Neutrophil (primary cell): ENCODE measurements at regions not wholly inside any gene's neighbourhood (a gene's known extent, or its start where the extent isn't known, plus 50 kb on each side); places are given as distances from the start of the nearest gene placed in this dataset.

Experiments
- H3K27ac ChIP-seq: fragments of 200-600 bp; sonication (generic); 2 replicates; pipeline ENCODE4 v1.5.1; 2016; ENCODE audit warnings: mild to moderate bottlenecking, moderate library complexity
- H3K27me3 ChIP-seq: fragments of 200-600 bp; sonication (generic); 2 replicates; pipeline ENCODE4 v1.6.0; 2016; ENCODE audit warnings: mild to moderate bottlenecking
- H3K36me3 ChIP-seq: fragments of 200-600 bp; sonication (generic); 2 replicates; pipeline ENCODE4 v1.5.1; 2017
- H3K4me1 ChIP-seq, 2 experiments: fragments of 200-600 bp in 1 of 2; sonication (generic) in 1 of 2; 1 replicate in 1 of 2; 2 replicates in 1 of 2; pipeline versions ENCODE4 v1.5.1 to v1.6.1; 2013 to 2016; ENCODE audit warnings: low read depth in 1 of 2, low read length in 1 of 2, mild to moderate bottlenecking in 1 of 2, moderate library complexity in 1 of 2; ENCODE audit not compliant: control insufficient read depth in 1 of 2, insufficient read depth in 1 of 2
- H3K4me3 ChIP-seq, 2 experiments: fragments of 200-600 bp in 1 of 2; sonication (generic) in 1 of 2; 1 replicate in 1 of 2; 2 replicates in 1 of 2; pipeline ENCODE4 v1.5.1; 2013 to 2016; ENCODE audit warnings: low read depth in 1 of 2, low read length in 1 of 2, mild to moderate bottlenecking in 1 of 2, moderate library complexity in 1 of 2
- H3K9me3 ChIP-seq: fragments of 200-600 bp; sonication (generic); 2 replicates; pipeline ENCODE4 v1.5.1; 2016
- CTCF ChIP-seq: fragments of 200-600 bp; sonication (generic); IDR thresholded peaks from 2 replicates; pipeline ENCODE4 v1.5.1; 2016; ENCODE audit warnings: antibody characterized with exemption

GRCh38 chr13:78784014-78784750 lies 125.2 kb upstream of the OBI1 start:
- Histone ChIP-seq H3K4me1 (no peaks in the 10 kb centered on the region), H3K36me3 (no peaks in the 10 kb centered on the region), H3K27me3 (peaks cover 24% of the 10 kb centered on the region), H3K27ac (no peak overlapping the region), H3K9me3 (no peaks in the 10 kb centered on the region), H3K4me3 (no peak overlapping the region)
- TF ChIP-seq CTCF = no peak

DNA sequence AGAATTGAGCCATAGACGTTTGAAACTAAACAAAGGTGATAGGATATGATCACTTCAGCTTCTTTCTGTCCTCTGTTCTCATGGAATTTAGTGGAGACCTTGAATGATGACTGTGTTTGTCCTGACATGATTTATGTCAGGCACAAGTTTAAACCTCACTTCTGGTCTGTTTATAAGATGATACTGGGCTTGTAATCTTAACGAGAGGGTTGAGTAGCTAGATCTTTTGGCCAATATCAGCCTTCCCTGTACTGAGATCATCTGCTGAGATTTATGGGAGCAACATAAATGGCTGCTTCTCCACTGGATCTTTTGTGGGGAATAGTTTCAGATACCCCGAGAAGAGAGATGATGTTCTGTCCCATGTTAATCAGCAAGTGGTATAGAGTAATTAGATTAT lies 121.8 kb upstream of the OBI1 start:
- H3K36me3 ChIP-seq = no peaks in the 10 kb centered on the region
- no peak for TF ChIP-seq CTCF
- no peaks in the 10 kb centered on the region for H3K9me3 ChIP-seq
- no peaks in the 10 kb centered on the region for H3K4me1 ChIP-seq
- no peak overlapping the region for H3K4me3 ChIP-seq
- no peak overlapping the region for H3K27ac ChIP-seq
- peaks cover 31% of the 10 kb centered on the region for H3K27me3 ChIP-seq

- H3K27ac ChIP-seq = no peak overlapping the region
- peaks cover 26% of the 10 kb centered on the region for H3K27me3 ChIP-seq
- H3K4me3 ChIP-seq = no peak overlapping the region
- H3K36me3 ChIP-seq = no peaks in the 10 kb centered on the region
- H3K9me3 ChIP-seq = no peaks in the 10 kb centered on the region
- no peaks in the 10 kb centered on the region for H3K4me1 ChIP-seq
- no peak for TF ChIP-seq CTCF
These were observed 120.7 kb upstream of the OBI1 start for GRCh38 chr13:78779608-78780007.

GRCh38 chr13:78777976-78778375 lies 119.0 kb upstream of the OBI1 start:
- Histone ChIP-seq H3K4me1 (no peaks in the 10 kb centered on the region), H3K36me3 (no peaks in the 10 kb centered on the region), H3K27me3 (peaks cover 26% of the 10 kb centered on the region), H3K9me3 (no peaks in the 10 kb centered on the region), H3K27ac (no peak overlapping the region), H3K4me3 (no peak overlapping the region)
- no peak for TF ChIP-seq CTCF

DNA sequence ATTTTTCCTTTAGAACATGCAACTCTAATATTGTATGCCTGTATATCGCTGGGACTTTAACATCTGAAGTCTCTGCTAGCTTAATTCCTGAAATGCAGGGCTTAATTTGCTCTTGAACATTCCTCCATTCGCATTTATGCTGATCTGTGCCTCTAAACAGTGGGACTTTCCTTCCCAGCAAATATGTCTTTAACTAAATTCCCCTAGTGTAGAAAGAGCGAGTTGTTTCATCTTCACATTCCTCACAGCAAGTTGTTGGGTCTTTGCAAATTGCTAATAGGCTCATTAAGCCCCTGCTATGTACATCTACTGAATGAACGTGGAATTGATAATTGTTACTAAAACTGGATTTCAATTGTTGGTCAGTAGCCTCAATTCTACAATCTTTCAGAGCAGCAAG lies 118.4 kb upstream of the OBI1 start:
- H3K27ac ChIP-seq = no peak overlapping the region
- H3K4me3 ChIP-seq = no peak overlapping the region
- no peaks in the 10 kb centered on the region for H3K9me3 ChIP-seq
- no peaks in the 10 kb centered on the region for H3K4me1 ChIP-seq
- no peak for TF ChIP-seq CTCF
- H3K27me3 ChIP-seq = peaks cover 26% of the 10 kb centered on the region
- H3K36me3 ChIP-seq = no peaks in the 10 kb centered on the region
